GM13976 (cell line): ENCODE measurements at regions not wholly inside any gene's neighbourhood (a gene's known extent, or its start where the extent isn't known, plus 50 kb on each side); places are given as distances from the start of the nearest gene placed in this dataset.
"Not testable (repeated sequence)": the region's sequence is repeated elsewhere in the genome, so short reads cannot be mapped to it uniquely, and the experiment has no call there.

Source experiments
- DNase-seq: peaks from one replicate; pipeline ENCODE4 v3.0.0; 2012; ENCODE audit warnings: low spot score
- CTCF ChIP-seq: IDR thresholded peaks from 2 replicates; pipeline ENCODE4 v1.5.1; 2012; ENCODE audit warnings: borderline replicate concordance, mild to moderate bottlenecking; ENCODE audit not compliant: insufficient read depth; ENCODE audit errors: extremely low read depth, missing control alignments, control extremely low read depth
- in situ Hi-C: fragments of 300-500 bp; cut with MboI; formaldehyde crosslinking; loops from one replicate; pipeline ENCODE4 v1.12.0; 2022; ENCODE audit warnings: low sequenced_read_pairs, mixed read lengths, inconsistent platforms; ENCODE audit not compliant: unreplicated experiment

GRCh38 chr2:89849731-89850130 lies 1158.3 kb downstream of the RPIA start:
- in situ Hi-C loops = loop anchor here (10.0 kb wide), 1 partner anchor 945 kb away; no protein-coding TSS in a partner anchor
- TF ChIP-seq CTCF = no peak
- DNase-seq = no peak

GRCh38 chr2:89850481-89850880 lies 1159.0 kb downstream of the RPIA start:
- no peak for TF ChIP-seq CTCF
- DNase-seq = peak; percentile 1
- in situ Hi-C loops = no loop called here

GRCh38 chr2:89850881-89851582 lies 1159.6 kb downstream of the RPIA start:
- peak; percentile 3 for DNase-seq
- in situ Hi-C loops = no loop called here

GRCh38 chr2:89851583-89851905 lies 1160.1 kb downstream of the RPIA start:
- in situ Hi-C loops = no loop called here
- DNase-seq = peak; percentile 1
- TF ChIP-seq CTCF = no peak

More at GRCh38 chr2:89850881-89851582, 1159.6 kb downstream of the RPIA start:
- no peak for TF ChIP-seq CTCF

GRCh38 chr2:89853427-89853826 lies 1162.0 kb downstream of the RPIA start:
- in situ Hi-C loops, DNase-seq: not testable (repeated sequence)

- DNase-seq, in situ Hi-C loops: not testable (repeated sequence)
These were observed 1164.3 kb downstream of the RPIA start for GRCh38 chr2:89855752-89856151.

- DNase-seq, in situ Hi-C loops: not testable (repeated sequence)
These were observed 1164.8 kb downstream of the RPIA start for GRCh38 chr2:89856305-89856704.

GRCh38 chr2:89862164-89862563 lies 1170.7 kb downstream of the RPIA start:
- not testable (repeated sequence) for DNase-seq

GRCh38 chr2:89863209-89863608 lies 1171.7 kb downstream of the RPIA start:
- DNase-seq, in situ Hi-C loops: not testable (repeated sequence)

More at GRCh38 chr2:89862164-89862563, 1170.7 kb downstream of the RPIA start:
- in situ Hi-C loops = not testable (repeated sequence)

GRCh38 chr2:89874810-89875595 lies 1183.5 kb downstream of the RPIA start:
- DNase-seq, in situ Hi-C loops: not testable (repeated sequence)

GRCh38 chr2:89876445-89876844 lies 1185.0 kb downstream of the RPIA start:
- DNase-seq, in situ Hi-C loops: not testable (repeated sequence)

GRCh38 chr2:89876878-89877277 lies 1185.4 kb downstream of the RPIA start:
- DNase-seq, in situ Hi-C loops: not testable (repeated sequence)

DNA sequence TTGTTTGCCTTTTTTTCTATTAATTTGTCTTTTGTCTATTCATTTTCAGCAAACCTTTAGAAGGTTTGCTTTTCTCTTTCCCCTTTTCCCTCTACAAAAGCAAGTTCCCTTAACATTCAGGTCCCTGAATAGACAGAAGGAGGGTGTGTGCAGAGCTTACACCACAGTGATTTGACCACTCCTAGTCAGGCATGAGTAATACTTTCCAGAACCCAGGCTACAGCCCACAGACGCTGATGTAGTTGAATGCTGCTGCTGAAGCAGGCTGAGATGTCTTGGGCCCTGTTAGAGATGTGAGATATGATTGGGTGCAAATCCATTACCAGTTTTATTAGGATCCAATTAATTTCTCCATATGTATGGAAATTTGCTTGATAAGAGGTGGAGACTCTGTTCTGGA lies 1191.4 kb downstream of the RPIA start:
- DNase-seq, in situ Hi-C loops: not testable (repeated sequence)
